NCI-H2107 treated with DMSO at 0.1 percent for 48 hours (cell line): ENCODE measurements at regions not wholly inside any gene's neighbourhood (a gene's known extent, or its start where the extent isn't known, plus 50 kb on each side); places are given as distances from the start of the nearest gene placed in this dataset.

ENCODE experiments used
- DNase-seq: peaks from one replicate; lab custom pipeline; 2025; ENCODE audit not compliant: unreplicated experiment; lab: John Stamatoyannopoulos, UW

GRCh38 chr6:134866563-134866962 lies 83.3 kb downstream of the ALDH8A1 start:
- no peak for DNase-seq

- no peak for DNase-seq
Measured at GRCh38 chr6:134864558-134864957, 85.3 kb downstream of the ALDH8A1 start.

- no peak for DNase-seq
Measured at GRCh38 chr6:134863763-134864510, 86.0 kb downstream of the ALDH8A1 start.

- DNase-seq, result no peak
Measured at GRCh38 chr6:134854366-134854765, 95.5 kb downstream of the ALDH8A1 start.

- no peak for DNase-seq
Measured at GRCh38 chr6:134853111-134854055, 96.5 kb downstream of the ALDH8A1 start.

GRCh38 chr6:134851548-134851947 lies 98.4 kb downstream of the ALDH8A1 start:
- no peak for DNase-seq

- peak; percentile 18 for DNase-seq
Measured at GRCh38 chr6:134850721-134851305, 99.1 kb downstream of the ALDH8A1 start.

GRCh38 chr6:134849920-134850447 lies 99.9 kb downstream of the ALDH8A1 start:
- DNase-seq, result no peak

GRCh38 chr6:134848076-134848475 lies 101.8 kb downstream of the ALDH8A1 start:
- DNase-seq, result no peak

- DNase-seq, result no peak
Measured at GRCh38 chr6:134846865-134847264, 103.0 kb downstream of the ALDH8A1 start.

- DNase-seq, result no peak
Measured at GRCh38 chr6:134846031-134846430, 103.9 kb downstream of the ALDH8A1 start.

GRCh38 chr6:134844120-134844519 lies 105.8 kb downstream of the ALDH8A1 start:
- DNase-seq, result no peak

- no peak for DNase-seq
Measured at GRCh38 chr6:134840086-134840867, 109.6 kb downstream of the ALDH8A1 start.

GRCh38 chr6:134835993-134836392 lies 113.9 kb downstream of the ALDH8A1 start:
- DNase-seq, result no peak

- DNase-seq, result no peak
Measured at GRCh38 chr6:134830940-134831339, 119.0 kb downstream of the ALDH8A1 start.

GRCh38 chr6:134830194-134830593 lies 119.7 kb downstream of the ALDH8A1 start:
- no peak for DNase-seq

- no peak for DNase-seq
Measured at GRCh38 chr6:134828641-134829040, 121.3 kb downstream of the ALDH8A1 start.

GRCh38 chr6:134826889-134827737 lies 122.8 kb downstream of the ALDH8A1 start:
- no peak for DNase-seq

GRCh38 chr6:134823710-134824034 lies 126.2 kb downstream of the ALDH8A1 start:
- no peak for DNase-seq
